Mucosa of rectum (tissue), 2 donors: ENCODE measurements at regions not wholly inside any gene's neighbourhood (a gene's known extent, or its start where the extent isn't known, plus 50 kb on each side); places are given as distances from the start of the nearest gene placed in this dataset.

Source experiments
- H3K27ac ChIP-seq, 2 donors: one replicate each; pipeline ENCODE4 v1.7.0; 2013; ENCODE audit warnings: inconsistent platforms in 2 of 2, low read depth in 2 of 2, low read length in 2 of 2
- H3K27me3 ChIP-seq, 2 donors: one replicate each; pipeline ENCODE4 v1.7.0; 2013; ENCODE audit warnings: low read length in 2 of 2; ENCODE audit not compliant: control insufficient read depth in 2 of 2, insufficient read depth in 2 of 2
- H3K36me3 ChIP-seq, 2 donors: one replicate each; pipeline ENCODE4 v1.7.0; 2013; ENCODE audit warnings: low read length in 2 of 2; ENCODE audit not compliant: control insufficient read depth in 2 of 2, insufficient read depth in 2 of 2
- H3K4me1 ChIP-seq, 2 donors: one replicate each; pipeline ENCODE4 v1.7.0; 2013; ENCODE audit warnings: low read length in 2 of 2, mild to moderate bottlenecking in 1 of 2; ENCODE audit not compliant: control insufficient read depth in 2 of 2, insufficient read depth in 2 of 2
- H3K4me3 ChIP-seq, 2 donors: one replicate each; pipeline ENCODE4 v1.7.0; 2013; ENCODE audit warnings: low read length in 2 of 2
- H3K9ac ChIP-seq, 2 donors: one replicate each; pipeline ENCODE4 v1.7.0; 2013; ENCODE audit warnings: low read length in 2 of 2, low read depth in 1 of 2, mild to moderate bottlenecking in 1 of 2
- H3K9me3 ChIP-seq, 2 donors: one replicate each; pipeline ENCODE4 v1.7.0; 2013; ENCODE audit warnings: low read length in 2 of 2; ENCODE audit not compliant: control insufficient read depth in 2 of 2
- donor health status: healthy.
- donor health status: Normal muscosa, but diverticular disease.

DNA sequence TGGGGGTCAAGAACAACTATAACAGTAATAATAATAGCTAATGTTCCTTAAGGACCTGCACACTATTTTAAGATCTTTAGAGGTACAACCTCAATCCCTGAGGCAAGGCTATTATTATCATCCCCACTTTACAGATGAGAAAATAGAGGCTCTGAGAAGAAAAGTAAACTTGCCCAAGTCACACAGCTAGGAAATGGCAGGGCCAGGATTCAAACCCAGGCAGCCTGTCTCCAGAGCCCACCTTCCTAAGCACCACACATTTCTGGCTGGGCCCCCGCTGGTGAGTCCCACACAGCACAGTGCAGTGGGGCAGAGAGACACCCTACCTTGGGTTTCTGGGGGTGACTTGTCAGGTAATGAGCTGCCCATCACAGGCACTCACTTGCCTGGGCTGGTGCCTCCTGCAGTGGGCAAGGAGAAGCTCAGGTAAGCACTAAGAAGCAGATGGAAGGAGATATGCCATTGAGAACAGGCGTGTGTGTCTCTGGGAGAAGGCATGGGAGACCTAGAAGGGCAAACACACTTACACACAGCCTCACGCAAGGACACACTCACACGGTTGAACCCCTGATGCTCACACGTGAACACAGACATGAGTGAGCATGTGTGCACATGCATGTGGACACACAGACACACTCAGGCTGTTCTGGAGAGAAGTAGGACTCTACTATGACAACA lies 104.4 kb upstream of the ZMIZ1 start:
- H3K9ac ChIP-seq: no peak overlapping the region
- H3K36me3 ChIP-seq: no peaks in the 10 kb centered on the region
- peaks cover 0 to 2% of the 10 kb centered on the region in 2 donors for H3K4me1 ChIP-seq
- H3K9me3 ChIP-seq: no peaks in the 10 kb centered on the region
- H3K27me3 ChIP-seq: no peaks in the 10 kb centered on the region
- H3K4me3 ChIP-seq: no peak overlapping the region
- no peak overlapping the region for H3K27ac ChIP-seq

DNA sequence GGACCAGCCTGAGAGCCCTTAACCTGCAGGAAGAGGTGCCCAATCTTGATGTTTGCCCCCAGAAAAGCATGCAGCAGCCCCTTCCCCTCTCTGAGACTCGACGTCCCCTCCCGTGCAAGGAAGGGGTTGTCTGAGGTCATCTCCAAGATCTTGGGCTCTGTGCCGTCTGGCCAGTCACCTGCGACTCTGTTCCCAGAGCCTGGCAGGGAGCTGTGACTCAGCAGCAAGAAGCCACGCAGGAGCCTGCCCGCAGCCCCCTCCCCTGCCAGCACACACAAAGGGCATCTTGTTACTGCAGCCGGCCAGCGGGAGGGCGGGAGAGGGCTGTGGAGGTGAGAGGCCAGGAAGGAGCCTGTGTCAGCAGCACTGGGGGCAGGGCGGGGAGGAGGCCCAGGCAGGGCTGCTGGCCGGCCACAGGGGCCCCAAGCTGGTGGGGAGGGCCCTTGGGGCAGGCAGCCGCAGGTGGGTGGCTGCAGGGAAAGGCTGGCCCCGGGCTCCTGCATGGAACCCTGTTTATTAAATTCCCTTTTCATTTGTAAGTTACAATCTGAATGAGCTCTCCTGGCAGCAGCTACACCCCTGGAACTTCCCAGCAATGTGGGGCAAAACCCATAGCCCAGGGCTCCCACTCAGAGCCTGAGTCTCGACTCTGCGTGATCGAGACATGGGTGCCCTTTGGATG lies 103.7 kb upstream of the ZMIZ1 start:
- no peaks in the 10 kb centered on the region for H3K36me3 ChIP-seq
- no peaks in the 10 kb centered on the region for H3K27me3 ChIP-seq
- H3K9me3 ChIP-seq: no peaks in the 10 kb centered on the region
- H3K4me1 ChIP-seq: peaks cover 0 to 2% of the 10 kb centered on the region in 2 donors
- no peak overlapping the region for H3K27ac ChIP-seq
- H3K4me3 ChIP-seq: no peak overlapping the region
- no peak overlapping the region for H3K9ac ChIP-seq

DNA sequence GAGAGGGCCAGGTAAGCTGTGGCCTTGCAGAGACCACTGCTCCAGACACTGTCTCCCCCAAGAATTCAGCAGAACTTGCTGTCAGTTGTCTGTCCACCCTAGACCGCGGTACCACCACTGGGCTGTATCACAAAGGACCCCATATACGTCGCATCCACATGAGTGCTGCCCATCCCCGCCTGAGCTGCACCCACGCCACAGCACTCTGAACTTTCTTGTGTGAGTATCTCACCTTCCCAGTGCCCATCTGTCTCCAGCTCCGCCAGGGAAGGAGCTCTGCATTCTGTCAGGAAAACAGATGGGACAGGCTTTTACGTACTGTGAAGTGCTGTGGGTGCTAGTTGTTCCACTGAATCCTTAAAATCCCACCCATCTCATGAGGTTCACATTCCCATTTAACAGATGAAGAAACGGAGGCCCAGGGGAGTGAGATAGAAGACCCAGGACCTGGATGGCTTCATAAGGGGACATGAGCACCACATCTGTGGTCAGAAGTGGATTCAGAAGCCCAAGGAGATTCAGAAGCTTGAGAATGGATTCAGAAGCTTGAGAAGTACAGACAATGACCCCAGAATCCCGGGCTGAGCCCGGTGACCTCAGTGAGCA lies 102.5 kb upstream of the ZMIZ1 start:
- H3K4me3 ChIP-seq: no peak overlapping the region
- no peaks in the 10 kb centered on the region for H3K36me3 ChIP-seq
- H3K4me1 ChIP-seq: no peaks in the 10 kb centered on the region
- no peaks in the 10 kb centered on the region for H3K9me3 ChIP-seq
- H3K9ac ChIP-seq: no peak overlapping the region
- H3K27me3 ChIP-seq: no peaks in the 10 kb centered on the region
- H3K27ac ChIP-seq: no peak overlapping the region

DNA sequence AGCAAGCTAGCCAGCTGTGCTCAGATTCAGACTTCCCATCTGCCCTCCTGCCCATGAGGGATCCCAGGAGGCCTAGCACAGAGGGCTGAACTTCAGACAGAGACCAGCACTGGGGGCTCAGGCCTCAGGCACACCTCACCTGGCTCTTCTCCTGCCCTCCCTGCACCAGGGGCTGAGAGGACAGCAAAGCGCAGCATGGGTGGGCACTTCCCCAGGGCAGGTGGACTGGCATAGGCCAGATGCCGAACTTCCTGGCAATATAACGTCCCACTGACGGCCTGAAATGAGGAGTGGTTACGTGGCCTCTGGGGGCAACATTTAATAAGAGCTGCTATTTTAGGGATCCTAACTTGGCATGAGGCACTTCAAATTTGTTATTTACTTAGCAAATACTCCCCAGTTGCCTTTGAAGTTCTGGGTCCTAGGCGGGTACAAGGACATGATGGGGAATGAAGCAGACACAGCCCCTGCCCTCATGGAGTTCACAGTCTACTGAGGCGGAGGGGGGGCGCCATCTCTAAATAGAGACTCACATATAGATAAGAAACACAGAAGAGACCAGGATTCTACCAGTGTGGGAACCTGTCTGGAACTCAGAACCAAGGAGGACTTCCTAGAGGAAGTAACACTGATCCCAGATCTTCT lies 101.8 kb upstream of the ZMIZ1 start:
- H3K9ac ChIP-seq: no peak overlapping the region
- H3K4me3 ChIP-seq: no peak overlapping the region
- no peaks in the 10 kb centered on the region for H3K36me3 ChIP-seq
- H3K9me3 ChIP-seq: no peaks in the 10 kb centered on the region
- no peak overlapping the region for H3K27ac ChIP-seq
- H3K4me1 ChIP-seq: no peaks in the 10 kb centered on the region
- H3K27me3 ChIP-seq: no peaks in the 10 kb centered on the region

DNA sequence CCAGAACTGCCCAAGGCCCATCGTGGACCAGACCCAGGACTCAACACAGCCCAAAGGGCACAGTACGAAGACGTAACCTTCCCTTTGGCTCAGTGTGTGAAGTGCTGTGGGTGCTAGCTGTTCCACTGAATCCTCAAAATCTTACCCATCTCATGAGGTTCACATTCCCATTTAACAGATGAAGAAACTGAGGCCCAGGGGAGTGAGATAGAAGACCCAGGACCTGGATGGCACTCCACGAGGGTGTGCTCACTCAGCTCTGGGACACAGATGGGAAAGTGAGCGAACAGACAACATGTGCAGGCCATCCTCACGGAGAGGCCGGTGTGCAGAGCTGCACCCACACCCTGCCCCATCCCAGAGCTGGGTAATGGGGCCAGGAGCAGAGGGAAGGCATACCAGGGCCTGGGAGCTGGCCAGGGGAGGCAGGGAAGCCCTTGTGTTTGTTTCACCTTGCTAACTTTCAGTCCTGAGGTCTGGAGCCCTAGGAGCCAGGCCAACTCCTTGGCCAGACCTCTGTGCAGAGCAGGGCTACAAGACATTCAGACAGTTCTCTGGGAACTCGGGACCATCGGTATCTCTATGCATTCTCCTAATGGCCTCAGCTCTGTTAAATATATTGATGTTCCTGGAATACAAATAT lies 100.3 kb upstream of the ZMIZ1 start:
- Histone ChIP-seq H3K9me3 (no peaks in the 10 kb centered on the region), H3K36me3 (no peaks in the 10 kb centered on the region), H3K4me1 (peaks cover 13 to 14% of the 10 kb centered on the region in 2 donors), H3K27me3 (no peaks in the 10 kb centered on the region), H3K9ac (no peak overlapping the region), H3K27ac (no peak overlapping the region), H3K4me3 (no peak overlapping the region)

DNA sequence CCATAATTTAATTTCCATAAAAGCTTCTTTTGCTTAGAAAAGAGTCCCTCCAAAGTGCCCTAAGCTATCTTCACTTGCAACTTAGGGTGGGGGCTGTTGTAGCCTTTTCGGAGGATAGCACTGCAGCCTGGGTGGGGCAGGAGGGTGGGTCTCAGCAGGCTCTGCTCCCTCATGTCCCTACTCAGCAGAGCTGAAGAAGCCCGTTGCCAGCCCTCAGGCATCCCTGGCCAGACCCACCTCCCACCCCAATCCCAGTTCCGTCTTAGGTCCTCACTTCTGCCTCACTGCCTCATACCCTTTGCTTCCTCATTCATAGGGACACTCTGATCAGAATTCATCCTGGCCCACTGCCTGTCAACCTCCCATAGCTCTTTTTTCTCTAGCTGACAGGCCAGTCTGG lies 99.8 kb upstream of the ZMIZ1 start:
- no peaks in the 10 kb centered on the region for H3K36me3 ChIP-seq
- H3K27ac ChIP-seq: no peak overlapping the region
- no peaks in the 10 kb centered on the region for H3K27me3 ChIP-seq
- peaks cover 13 to 14% of the 10 kb centered on the region in 2 donors for H3K4me1 ChIP-seq
- no peak overlapping the region for H3K4me3 ChIP-seq
- H3K9me3 ChIP-seq: no peaks in the 10 kb centered on the region
- H3K9ac ChIP-seq: no peak overlapping the region

DNA sequence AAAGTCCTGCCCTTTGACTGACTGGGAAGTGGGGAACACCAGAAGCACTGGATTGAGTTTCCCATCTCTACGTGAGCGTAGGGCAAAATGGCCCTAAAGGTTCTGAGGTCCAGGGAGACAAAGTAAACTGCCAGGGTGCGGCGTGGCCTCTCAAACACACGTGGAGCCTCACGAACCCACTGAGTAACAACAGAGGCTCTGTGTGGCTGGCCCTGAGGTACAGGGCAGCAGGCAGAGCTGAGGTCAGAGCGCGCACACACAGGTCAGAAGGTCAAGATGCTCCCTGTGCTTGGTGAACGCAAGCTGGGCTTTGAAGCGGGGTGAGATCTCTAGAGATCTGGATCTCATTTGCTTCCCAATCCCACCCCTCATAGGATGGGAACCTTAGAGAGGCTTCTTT lies 99.0 kb upstream of the ZMIZ1 start:
- Histone ChIP-seq H3K27ac (no peak overlapping the region), H3K9me3 (no peaks in the 10 kb centered on the region), H3K27me3 (no peaks in the 10 kb centered on the region), H3K36me3 (no peaks in the 10 kb centered on the region), H3K4me1 (peaks cover 17 to 19% of the 10 kb centered on the region in 2 donors), H3K4me3 (no peak overlapping the region), H3K9ac (no peak overlapping the region)

DNA sequence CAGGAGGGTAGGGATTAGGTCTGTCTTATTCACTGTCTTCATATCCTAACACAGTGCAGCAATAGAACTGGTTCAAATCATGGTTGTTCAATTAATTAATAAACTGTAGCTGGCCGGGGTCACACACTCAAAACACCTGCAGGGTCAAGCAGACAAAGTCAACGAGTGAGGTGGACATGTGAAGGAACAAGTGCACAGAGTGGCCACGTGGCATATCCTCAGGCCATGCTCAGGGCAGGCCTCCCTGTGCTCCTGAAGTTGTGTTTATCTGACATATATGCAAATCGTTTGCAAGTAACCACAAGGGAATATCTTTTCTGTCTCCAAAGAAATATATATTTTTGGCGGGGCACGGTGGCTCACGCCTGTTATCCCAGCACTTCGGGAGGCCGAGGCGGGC lies 98.5 kb upstream of the ZMIZ1 start:
- H3K9me3 ChIP-seq: no peaks in the 10 kb centered on the region
- no peaks in the 10 kb centered on the region for H3K36me3 ChIP-seq
- H3K27me3 ChIP-seq: no peaks in the 10 kb centered on the region
- H3K4me3 ChIP-seq: no peak overlapping the region
- H3K27ac ChIP-seq: no peak overlapping the region
- peaks cover 17 to 19% of the 10 kb centered on the region in 2 donors for H3K4me1 ChIP-seq
- no peak overlapping the region for H3K9ac ChIP-seq

DNA sequence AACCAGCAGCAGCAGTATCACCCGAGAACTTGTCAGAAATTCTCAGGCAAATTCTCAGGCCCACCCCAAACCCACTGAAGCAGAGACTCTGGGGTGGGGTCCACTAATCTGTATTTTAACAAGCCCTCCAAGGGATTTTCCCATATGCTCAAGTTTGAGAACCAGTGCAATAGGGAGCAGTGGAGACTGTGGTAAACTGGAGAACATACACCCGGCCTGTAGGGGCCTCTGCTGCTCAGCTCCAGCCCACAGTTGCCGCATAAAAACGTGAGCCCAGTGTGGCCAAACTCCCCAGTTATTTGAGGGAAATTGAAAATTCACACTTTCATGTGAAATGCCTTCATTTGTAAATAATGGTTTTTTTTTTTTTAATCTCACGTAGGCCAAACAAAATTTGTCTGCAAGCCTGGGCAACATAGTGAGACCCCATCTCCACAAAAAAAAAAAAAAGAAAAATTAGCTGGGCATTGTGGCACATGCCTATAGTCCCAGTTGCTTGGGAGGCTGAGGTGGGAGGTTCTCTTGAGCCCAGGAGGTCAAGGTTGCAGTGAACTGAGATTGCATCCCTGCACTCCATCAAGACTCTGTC lies 97.6 kb upstream of the ZMIZ1 start:
- H3K4me1 ChIP-seq: peaks cover 17 to 19% of the 10 kb centered on the region in 2 donors
- H3K9me3 ChIP-seq: no peaks in the 10 kb centered on the region
- H3K4me3 ChIP-seq: no peak overlapping the region
- no peaks in the 10 kb centered on the region for H3K27me3 ChIP-seq
- H3K9ac ChIP-seq: no peak overlapping the region
- no peaks in the 10 kb centered on the region for H3K36me3 ChIP-seq
- H3K27ac ChIP-seq: no peak overlapping the region
